Dermis microvascular lymphatic vessel endothelial cell (primary cell): ENCODE measurements at regions not wholly inside any gene's neighbourhood (a gene's known extent, or its start where the extent isn't known, plus 50 kb on each side); places are given as distances from the start of the nearest gene placed in this dataset.

ENCODE experiments used
- DNase-seq, 2 donors: peaks; one replicate each; pipeline versions ENCODE4 v3.0.0 to v3.0.0-alpha.2; 2010; ENCODE audit warnings: low read depth in 2 of 2

- no peak for DNase-seq
Measured at GRCh38 chr5:103346162-103346748, 87.7 kb downstream of the MACIR start.

DNA sequence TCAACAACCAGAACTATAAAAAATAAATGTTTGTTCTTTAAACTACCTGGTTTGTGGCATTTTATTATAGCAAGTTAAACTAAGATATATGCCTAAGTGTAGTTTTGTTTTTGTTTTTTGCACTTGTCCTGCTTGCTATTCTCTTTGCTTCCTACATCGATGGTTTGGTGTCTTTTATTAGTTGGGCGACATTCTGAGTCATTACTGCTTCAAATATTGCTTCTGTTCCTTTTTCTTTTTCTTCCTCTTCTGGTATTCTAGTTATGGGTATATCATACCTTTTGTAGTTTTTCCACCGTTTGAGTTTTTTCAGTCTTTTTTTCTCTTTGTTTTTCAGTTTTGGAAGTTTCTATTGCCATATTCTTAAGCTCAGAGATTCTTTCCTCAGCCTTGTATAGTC lies 86.9 kb downstream of the MACIR start:
- no peak for DNase-seq

GRCh38 chr5:103340717-103341388 lies 82.3 kb downstream of the MACIR start:
- DNase-seq = peak in 1 of 2 donors; percentile 41

DNA sequence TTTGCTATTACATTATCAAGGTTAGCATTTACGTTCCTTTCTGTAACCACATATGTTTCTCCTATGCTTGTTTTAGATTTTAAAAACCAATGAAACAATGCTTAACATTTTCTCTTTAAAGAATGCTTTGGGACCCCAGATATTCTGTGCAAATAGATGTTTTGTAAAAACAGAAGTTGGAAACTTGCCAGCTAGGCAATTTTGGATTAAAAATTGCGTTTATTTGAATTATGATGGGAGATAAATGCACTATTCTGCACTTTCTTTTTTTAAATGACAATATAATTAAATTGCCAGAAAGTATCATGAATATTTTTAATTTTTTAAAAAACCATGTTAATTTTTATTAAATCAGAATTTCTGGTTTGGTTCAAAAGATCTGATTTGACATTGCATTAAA lies 81.6 kb downstream of the MACIR start:
- no peak for DNase-seq

DNA sequence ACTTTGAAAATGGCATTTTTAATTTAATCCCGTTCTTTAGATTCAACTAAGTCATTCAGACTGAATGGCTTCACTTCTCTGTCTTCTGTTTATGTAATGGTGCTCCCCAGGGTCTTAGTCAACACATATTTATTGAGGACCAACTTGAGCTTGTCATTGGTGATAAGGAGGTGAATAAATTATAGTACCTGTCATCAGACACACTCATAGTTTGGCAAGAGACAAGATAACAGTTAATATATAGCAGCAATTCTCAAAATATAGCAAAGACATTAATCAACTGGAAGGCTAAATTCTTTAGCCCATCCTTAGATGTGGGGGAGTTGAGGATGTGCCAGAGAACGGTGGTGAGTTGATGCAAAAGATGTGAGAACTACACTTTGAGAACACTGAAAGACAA lies 78.4 kb downstream of the MACIR start:
- no peak for DNase-seq

DNA sequence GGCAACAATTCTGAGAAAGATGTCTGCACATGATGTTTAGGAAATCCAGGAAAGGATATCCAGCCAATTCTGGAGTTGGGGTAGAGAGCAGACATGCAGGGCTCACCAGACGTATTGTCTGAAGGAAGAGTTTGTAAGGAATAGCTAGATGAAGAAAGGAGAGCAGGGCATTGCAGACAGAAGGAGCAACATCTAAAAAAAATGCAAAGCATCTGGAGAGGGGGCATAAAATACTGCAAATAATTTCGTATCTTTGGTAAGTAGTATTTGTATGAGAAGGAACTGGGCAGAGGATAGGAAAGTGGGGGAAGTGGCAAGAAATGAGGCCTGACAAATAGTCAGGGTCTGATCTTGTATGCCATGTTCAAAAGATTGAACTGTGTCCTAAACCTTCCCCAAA lies 74.8 kb downstream of the MACIR start:
- no peak for DNase-seq

DNA sequence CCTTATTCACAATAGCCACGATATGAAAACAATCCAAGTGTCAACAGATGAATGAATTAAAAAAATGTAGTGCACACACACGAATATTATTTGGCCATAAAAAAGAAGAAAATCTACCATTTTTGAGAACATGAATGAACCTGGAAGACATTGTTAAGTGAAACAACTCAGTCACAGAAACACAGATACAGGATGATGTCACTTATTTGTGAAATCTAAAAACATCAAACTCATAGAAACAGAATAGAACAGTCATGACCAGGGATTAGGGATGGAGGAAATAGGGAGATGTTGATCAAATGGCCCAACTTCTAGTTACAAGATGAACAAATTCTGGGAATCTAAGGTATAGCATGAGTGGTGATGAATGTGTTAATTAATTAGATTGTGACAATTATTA lies 72.3 kb downstream of the MACIR start:
- DNase-seq = no peak
